ENCODE measurements at regions not wholly inside any gene's neighbourhood (a gene's known extent, or its start where the extent isn't known, plus 50 kb on each side); places are given as distances from the start of the nearest gene placed in this dataset.

GRCh38 chr17:83203073-83203471 lies 123.7 kb downstream of the METRNL start:
- TF ChIP-seq ZBTB7A (IDR thresholded peaks at IDR 0.05; ENCODE audit: low read depth) (no peak), MAX (IDR thresholded peaks at IDR 0.05) (no peak), CREB1 (IDR thresholded peaks at IDR 0.05; ENCODE audit: low read depth) (no peak), EP300 (IDR thresholded peaks at IDR 0.05; ENCODE audit: borderline replicate concordance) (no peak), TAF1 (IDR thresholded peaks at IDR 0.05; ENCODE audit: low read depth) (no peak), YY1 (IDR thresholded peaks at IDR 0.05; ENCODE audit: low read depth) (no peak), TEAD4 (IDR thresholded peaks at IDR 0.05) (no peak), CEBPB (IDR thresholded peaks at IDR 0.05) (no peak), REST (IDR thresholded peaks at IDR 0.05; ENCODE audit: low read depth) (no peak), FOXM1 (IDR thresholded peaks at IDR 0.05; ENCODE audit: borderline replicate concordance, low read depth) (no peak), TCF12 (IDR thresholded peaks at IDR 0.05; ENCODE audit: low read depth) (no peak), USF1 (IDR thresholded peaks at IDR 0.05) (no peak)
